WTC11 (cell line): ENCODE measurements at regions not wholly inside any gene's neighbourhood (a gene's known extent, or its start where the extent isn't known, plus 50 kb on each side); places are given as distances from the start of the nearest gene placed in this dataset.

Source experiments
- ATF1 ChIP-seq: sonication (generic); formaldehyde crosslinking; IDR thresholded peaks from 2 replicates; pipeline ENCODE4 v1.8.1; 2023; ENCODE audit warnings: mild to moderate bottlenecking, moderate library complexity, missing genetic modification reagents
- CTCF ChIP-seq: fragments of 200-600 bp; IDR thresholded peaks from 2 replicates; pipeline ENCODE4 v1.8.0; 2022; ENCODE audit warnings: antibody characterized with exemption
- E2F1 ChIP-seq: sonication (generic); formaldehyde crosslinking; IDR thresholded peaks from 2 replicates; pipeline ENCODE4 v1.8.0; 2022; ENCODE audit warnings: mild to moderate bottlenecking, missing genetic modification reagents
- FOXJ3 ChIP-seq: sonication (generic); formaldehyde crosslinking; IDR thresholded peaks from 2 replicates; pipeline ENCODE4 v1.9.0; 2021; ENCODE audit warnings: missing genetic modification reagents, mild to moderate bottlenecking, borderline replicate concordance
- MLX ChIP-seq: sonication (generic); formaldehyde crosslinking; IDR thresholded peaks from 2 replicates; pipeline ENCODE4 v1.8.1; 2023; ENCODE audit warnings: mild to moderate bottlenecking, missing genetic modification reagents, moderate library complexity
- MXD4 ChIP-seq: fragments of 250-450 bp; sonication (Bioruptor Pico); IDR thresholded peaks from 2 replicates; pipeline ENCODE4 v1.8.0; 2021; ENCODE audit warnings: mild to moderate bottlenecking, moderate library complexity, borderline replicate concordance
- NFE2L1 ChIP-seq: sonication (generic); formaldehyde crosslinking; IDR thresholded peaks from 2 replicates; pipeline ENCODE4 v1.8.1; 2023; ENCODE audit warnings: missing genetic modification reagents
- SMAD4 ChIP-seq: sonication (generic); formaldehyde crosslinking; IDR thresholded peaks from 2 replicates; pipeline ENCODE4 v1.8.0; 2022; ENCODE audit warnings: mild to moderate bottlenecking, missing genetic modification reagents
- ZBTB21 ChIP-seq: sonication (generic); formaldehyde crosslinking; IDR thresholded peaks from 2 replicates; pipeline ENCODE4 v1.8.1; 2023; ENCODE audit warnings: mild to moderate bottlenecking, missing genetic modification reagents, borderline replicate concordance
- ZNF281 ChIP-seq: sonication (generic); formaldehyde crosslinking; IDR thresholded peaks from 2 replicates; pipeline ENCODE4 v1.8.0; 2023; ENCODE audit warnings: mild to moderate bottlenecking, missing genetic modification reagents
- ZNF512 ChIP-seq: sonication (generic); formaldehyde crosslinking; IDR thresholded peaks from 2 replicates; pipeline ENCODE4 v1.8.1; 2022; ENCODE audit warnings: missing genetic modification reagents, borderline replicate concordance
- TF ChIP-seq, protein P1 (sequence below): sonication (generic); formaldehyde crosslinking; IDR thresholded peaks from 2 replicates; pipeline ENCODE4 v1.8.1; 2022; ENCODE audit warnings: low read depth, missing genetic modification reagents, borderline replicate concordance
- TF ChIP-seq, protein P2 (sequence below): sonication (generic); formaldehyde crosslinking; IDR thresholded peaks from 2 replicates; pipeline ENCODE4 v1.8.1; 2022; ENCODE audit warnings: mild to moderate bottlenecking, missing genetic modification reagents, moderate library complexity, borderline replicate concordance

GRCh38 chr9:82202808-82203207 is 214.2 kb downstream of the SPATA31D1 start:
- TF ChIP-seq CTCF (no peak), ZNF281 (CRISPR knock-in tag) (no peak), SMAD4 (CRISPR knock-in tag) (no peak), MLX (CRISPR knock-in tag) (no peak), MXD4 (CRISPR knock-in tag) (no peak), ZBTB21 (CRISPR knock-in tag) (no peak), ZNF512 (CRISPR knock-in tag) (no peak), ATF1 (no peak), E2F1 (CRISPR knock-in tag) (no peak), NFE2L1 (no peak), FOXJ3 (CRISPR knock-in tag) (no peak)
- TF ChIP-seq, protein P1, sequence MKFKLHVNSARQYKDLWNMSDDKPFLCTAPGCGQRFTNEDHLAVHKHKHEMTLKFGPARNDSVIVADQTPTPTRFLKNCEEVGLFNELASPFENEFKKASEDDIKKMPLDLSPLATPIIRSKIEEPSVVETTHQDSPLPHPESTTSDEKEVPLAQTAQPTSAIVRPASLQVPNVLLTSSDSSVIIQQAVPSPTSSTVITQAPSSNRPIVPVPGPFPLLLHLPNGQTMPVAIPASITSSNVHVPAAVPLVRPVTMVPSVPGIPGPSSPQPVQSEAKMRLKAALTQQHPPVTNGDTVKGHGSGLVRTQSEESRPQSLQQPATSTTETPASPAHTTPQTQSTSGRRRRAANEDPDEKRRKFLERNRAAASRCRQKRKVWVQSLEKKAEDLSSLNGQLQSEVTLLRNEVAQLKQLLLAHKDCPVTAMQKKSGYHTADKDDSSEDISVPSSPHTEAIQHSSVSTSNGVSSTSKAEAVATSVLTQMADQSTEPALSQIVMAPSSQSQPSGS (CRISPR knock-in tag): no peak
- TF ChIP-seq, protein P2, sequence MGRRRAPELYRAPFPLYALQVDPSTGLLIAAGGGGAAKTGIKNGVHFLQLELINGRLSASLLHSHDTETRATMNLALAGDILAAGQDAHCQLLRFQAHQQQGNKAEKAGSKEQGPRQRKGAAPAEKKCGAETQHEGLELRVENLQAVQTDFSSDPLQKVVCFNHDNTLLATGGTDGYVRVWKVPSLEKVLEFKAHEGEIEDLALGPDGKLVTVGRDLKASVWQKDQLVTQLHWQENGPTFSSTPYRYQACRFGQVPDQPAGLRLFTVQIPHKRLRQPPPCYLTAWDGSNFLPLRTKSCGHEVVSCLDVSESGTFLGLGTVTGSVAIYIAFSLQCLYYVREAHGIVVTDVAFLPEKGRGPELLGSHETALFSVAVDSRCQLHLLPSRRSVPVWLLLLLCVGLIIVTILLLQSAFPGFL (CRISPR knock-in tag): no peak
